ENCODE measurements at regions not wholly inside any gene's neighbourhood (a gene's known extent, or its start where the extent isn't known, plus 50 kb on each side); places are given as distances from the start of the nearest gene placed in this dataset.

DNA sequence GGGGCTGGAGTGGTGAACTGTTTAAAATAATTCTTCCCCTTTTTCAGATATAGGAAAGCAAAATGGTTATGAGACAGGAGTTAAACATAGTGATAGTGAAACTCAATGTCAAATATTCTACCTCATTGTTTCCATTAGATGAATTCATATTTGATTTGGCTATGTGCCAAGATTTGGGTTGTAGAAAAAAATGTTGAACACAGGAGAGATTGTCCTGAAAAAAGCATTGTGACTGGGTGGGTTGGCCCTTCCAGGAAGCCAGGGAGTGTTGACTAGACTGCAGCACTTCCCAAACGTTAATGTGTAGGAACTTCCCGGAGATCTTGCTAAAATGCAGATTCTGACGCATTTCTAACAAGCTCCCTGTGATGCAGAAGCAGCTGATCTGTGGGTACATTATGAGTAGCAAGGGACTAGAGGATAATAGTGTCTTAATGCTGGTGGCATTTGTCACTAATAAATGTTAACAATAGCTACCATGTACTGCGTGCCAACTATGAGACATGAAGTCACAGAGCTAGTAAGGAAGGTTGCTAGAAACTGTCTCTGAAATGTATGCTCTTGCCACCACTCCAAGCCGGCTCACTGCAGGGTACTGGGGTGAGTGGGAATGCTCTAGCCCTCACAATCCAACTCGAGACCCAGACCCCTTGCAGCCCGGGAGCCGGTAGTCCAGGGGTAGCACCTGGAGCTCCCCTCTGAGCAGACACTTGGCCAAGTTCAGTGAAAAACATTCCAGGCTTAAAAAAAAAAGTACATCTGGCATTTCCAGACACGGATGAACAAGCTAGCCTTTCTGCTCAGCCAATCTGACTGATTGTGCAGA is 120.6 kb downstream of the CD47 start:
- H3K4me1 ChIP-seq (ENCODE audit: insufficient read depth, low read length), result peaks cover 7% of the 10 kb centered on the region
- no peaks in the 10 kb centered on the region for H3K9me3 ChIP-seq (ENCODE audit: low read depth, low read length)
- no peak overlapping the region for H3K4me3 ChIP-seq (ENCODE audit: insufficient read depth, low read length)
- no peaks in the 10 kb centered on the region for H3K79me2 ChIP-seq (ENCODE audit: insufficient read depth, low read length)
- no peak overlapping the region for H3K4me2 ChIP-seq (ENCODE audit: insufficient read depth, low read length)
- no peaks in the 10 kb centered on the region for H3K36me3 ChIP-seq (ENCODE audit: insufficient read depth, low read length)
- DNase-seq (ENCODE audit: insufficient read length, low spot score, missing footprints), result no peak
- no peaks in the 10 kb centered on the region for H4K20me1 ChIP-seq (ENCODE audit: insufficient read depth, low read length)
- TF ChIP-seq, protein P1, sequence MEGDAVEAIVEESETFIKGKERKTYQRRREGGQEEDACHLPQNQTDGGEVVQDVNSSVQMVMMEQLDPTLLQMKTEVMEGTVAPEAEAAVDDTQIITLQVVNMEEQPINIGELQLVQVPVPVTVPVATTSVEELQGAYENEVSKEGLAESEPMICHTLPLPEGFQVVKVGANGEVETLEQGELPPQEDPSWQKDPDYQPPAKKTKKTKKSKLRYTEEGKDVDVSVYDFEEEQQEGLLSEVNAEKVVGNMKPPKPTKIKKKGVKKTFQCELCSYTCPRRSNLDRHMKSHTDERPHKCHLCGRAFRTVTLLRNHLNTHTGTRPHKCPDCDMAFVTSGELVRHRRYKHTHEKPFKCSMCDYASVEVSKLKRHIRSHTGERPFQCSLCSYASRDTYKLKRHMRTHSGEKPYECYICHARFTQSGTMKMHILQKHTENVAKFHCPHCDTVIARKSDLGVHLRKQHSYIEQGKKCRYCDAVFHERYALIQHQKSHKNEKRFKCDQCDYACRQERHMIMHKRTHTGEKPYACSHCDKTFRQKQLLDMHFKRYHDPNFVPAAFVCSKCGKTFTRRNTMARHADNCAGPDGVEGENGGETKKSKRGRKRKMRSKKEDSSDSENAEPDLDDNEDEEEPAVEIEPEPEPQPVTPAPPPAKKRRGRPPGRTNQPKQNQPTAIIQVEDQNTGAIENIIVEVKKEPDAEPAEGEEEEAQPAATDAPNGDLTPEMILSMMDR (IDR thresholded peaks at IDR 0.05; ENCODE audit: extremely low read depth, low read depth, low read length), result no peak
- H3K27me3 ChIP-seq (ENCODE audit: insufficient read depth, low read length), result no peaks in the 10 kb centered on the region
- no peak overlapping the region for H2AFZ ChIP-seq (ENCODE audit: low read length)
- H3K27ac ChIP-seq (ENCODE audit: low read depth, low read length), result no peak overlapping the region

DNA sequence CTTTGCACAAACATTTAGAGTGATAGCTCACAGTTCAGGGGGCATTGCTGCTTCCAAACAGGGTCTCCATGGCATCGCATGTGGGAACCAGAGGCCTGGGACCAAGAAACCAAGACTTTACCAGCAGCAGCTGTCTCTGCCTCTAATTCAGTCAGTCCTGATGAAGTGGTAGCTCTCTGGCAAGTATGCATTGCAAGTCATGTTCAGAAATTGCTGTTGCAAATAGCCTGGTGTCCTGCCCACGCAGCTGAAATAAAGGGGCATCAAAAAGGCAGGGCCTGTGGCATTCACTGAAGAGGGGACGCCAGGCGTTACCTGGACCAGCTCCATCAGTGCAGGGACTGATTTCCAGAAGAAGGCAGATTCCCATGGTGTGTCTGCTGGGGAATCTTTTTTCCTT is 121.3 kb downstream of the CD47 start:
- H3K9me3 ChIP-seq (ENCODE audit: low read depth, low read length), result no peaks in the 10 kb centered on the region
- no peaks in the 10 kb centered on the region for H3K27me3 ChIP-seq (ENCODE audit: insufficient read depth, low read length)
- TF ChIP-seq, protein P1 (IDR thresholded peaks at IDR 0.05; ENCODE audit: extremely low read depth, low read depth, low read length), result no peak
- no peaks in the 10 kb centered on the region for H3K36me3 ChIP-seq (ENCODE audit: insufficient read depth, low read length)
- no peaks in the 10 kb centered on the region for H4K20me1 ChIP-seq (ENCODE audit: insufficient read depth, low read length)
- no peak for DNase-seq (ENCODE audit: insufficient read length, low spot score, missing footprints)
- no peak overlapping the region for H3K4me3 ChIP-seq (ENCODE audit: insufficient read depth, low read length)
- no peak overlapping the region for H3K4me2 ChIP-seq (ENCODE audit: insufficient read depth, low read length)
- peak overlapping the region; percentile 11 for H2AFZ ChIP-seq (ENCODE audit: low read length)
- no peak overlapping the region for H3K27ac ChIP-seq (ENCODE audit: low read depth, low read length)
- H3K79me2 ChIP-seq (ENCODE audit: insufficient read depth, low read length), result no peaks in the 10 kb centered on the region
- H3K4me1 ChIP-seq (ENCODE audit: insufficient read depth, low read length), result peaks cover 7% of the 10 kb centered on the region

DNA sequence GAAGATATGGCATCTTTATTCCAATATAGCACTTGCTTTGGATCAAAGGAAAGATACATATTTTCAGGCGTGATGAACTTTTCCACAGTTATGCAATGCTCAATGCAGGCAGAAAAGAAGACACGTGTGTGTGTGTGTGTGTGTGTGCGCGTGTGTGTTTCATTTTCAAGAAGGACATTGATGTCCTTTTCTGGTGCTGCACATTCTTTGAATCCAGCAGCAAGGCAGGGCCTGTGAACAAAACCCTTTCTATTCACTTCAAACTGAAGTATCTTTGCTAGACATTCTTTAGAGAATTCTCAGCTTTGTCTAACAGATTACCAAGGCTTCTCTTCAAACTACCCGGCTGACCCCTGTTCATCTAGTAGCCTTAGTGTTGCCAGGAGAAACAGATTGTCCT is 124.6 kb downstream of the CD47 start:
- H3K4me2 ChIP-seq (ENCODE audit: insufficient read depth, low read length), result no peak overlapping the region
- no peaks in the 10 kb centered on the region for H3K36me3 ChIP-seq (ENCODE audit: insufficient read depth, low read length)
- H3K27ac ChIP-seq (ENCODE audit: low read depth, low read length), result no peak overlapping the region
- H3K79me2 ChIP-seq (ENCODE audit: insufficient read depth, low read length), result no peaks in the 10 kb centered on the region
- H3K9me3 ChIP-seq (ENCODE audit: low read depth, low read length), result no peaks in the 10 kb centered on the region
- H3K4me3 ChIP-seq (ENCODE audit: insufficient read depth, low read length), result no peak overlapping the region
- no peak for DNase-seq (ENCODE audit: insufficient read length, low spot score, missing footprints)
- no peak overlapping the region for H2AFZ ChIP-seq (ENCODE audit: low read length)
- H3K27me3 ChIP-seq (ENCODE audit: insufficient read depth, low read length), result no peaks in the 10 kb centered on the region
- H4K20me1 ChIP-seq (ENCODE audit: insufficient read depth, low read length), result no peaks in the 10 kb centered on the region
- peaks cover 7% of the 10 kb centered on the region for H3K4me1 ChIP-seq (ENCODE audit: insufficient read depth, low read length)
- TF ChIP-seq, protein P1 (IDR thresholded peaks at IDR 0.05; ENCODE audit: extremely low read depth, low read depth, low read length), result no peak

DNA sequence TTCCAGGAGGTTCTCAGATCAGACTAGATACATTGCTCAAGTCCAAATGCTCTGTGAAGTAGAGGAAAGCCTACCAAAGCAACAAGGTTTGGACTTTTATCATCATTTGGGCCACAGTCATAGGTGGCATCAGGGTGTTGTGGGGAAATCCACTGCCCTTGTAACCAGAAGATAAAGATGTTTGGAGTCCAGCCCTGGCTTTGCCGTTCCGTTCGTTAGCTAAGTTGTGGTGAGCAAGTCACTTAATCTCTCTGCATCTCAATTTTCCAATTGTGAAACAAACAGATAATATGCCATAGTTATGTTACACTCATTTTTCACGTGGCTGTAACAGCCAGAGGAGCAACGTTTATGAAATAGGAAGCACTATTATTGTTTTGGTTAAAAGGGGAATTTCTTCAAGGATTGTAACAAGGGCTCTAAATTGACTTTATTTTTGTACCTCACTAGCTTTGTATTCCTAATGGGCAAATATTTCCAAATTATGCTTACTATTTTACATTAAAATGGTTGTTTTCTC is 125.6 kb downstream of the CD47 start:
- Histone ChIP-seq H3K27me3 (ENCODE audit: insufficient read depth, low read length) (no peaks in the 10 kb centered on the region), H3K4me2 (ENCODE audit: insufficient read depth, low read length) (no peak overlapping the region), H3K27ac (ENCODE audit: low read depth, low read length) (no peak overlapping the region), H4K20me1 (ENCODE audit: insufficient read depth, low read length) (no peaks in the 10 kb centered on the region), H3K9me3 (ENCODE audit: low read depth, low read length) (no peaks in the 10 kb centered on the region), H2AFZ (ENCODE audit: low read length) (no peak overlapping the region), H3K79me2 (ENCODE audit: insufficient read depth, low read length) (no peaks in the 10 kb centered on the region), H3K36me3 (ENCODE audit: insufficient read depth, low read length) (no peaks in the 10 kb centered on the region), H3K4me1 (ENCODE audit: insufficient read depth, low read length) (peaks cover 3% of the 10 kb centered on the region), H3K4me3 (ENCODE audit: insufficient read depth, low read length) (no peak overlapping the region)
- no peak for DNase-seq (ENCODE audit: insufficient read length, low spot score, missing footprints)
- TF ChIP-seq, protein P1 (IDR thresholded peaks at IDR 0.05; ENCODE audit: extremely low read depth, low read depth, low read length), result no peak

Data from osteoblast (primary cell).